ENCODE measurements at regions not wholly inside any gene's neighbourhood (a gene's known extent, or its start where the extent isn't known, plus 50 kb on each side); places are given as distances from the start of the nearest gene placed in this dataset.

DNA sequence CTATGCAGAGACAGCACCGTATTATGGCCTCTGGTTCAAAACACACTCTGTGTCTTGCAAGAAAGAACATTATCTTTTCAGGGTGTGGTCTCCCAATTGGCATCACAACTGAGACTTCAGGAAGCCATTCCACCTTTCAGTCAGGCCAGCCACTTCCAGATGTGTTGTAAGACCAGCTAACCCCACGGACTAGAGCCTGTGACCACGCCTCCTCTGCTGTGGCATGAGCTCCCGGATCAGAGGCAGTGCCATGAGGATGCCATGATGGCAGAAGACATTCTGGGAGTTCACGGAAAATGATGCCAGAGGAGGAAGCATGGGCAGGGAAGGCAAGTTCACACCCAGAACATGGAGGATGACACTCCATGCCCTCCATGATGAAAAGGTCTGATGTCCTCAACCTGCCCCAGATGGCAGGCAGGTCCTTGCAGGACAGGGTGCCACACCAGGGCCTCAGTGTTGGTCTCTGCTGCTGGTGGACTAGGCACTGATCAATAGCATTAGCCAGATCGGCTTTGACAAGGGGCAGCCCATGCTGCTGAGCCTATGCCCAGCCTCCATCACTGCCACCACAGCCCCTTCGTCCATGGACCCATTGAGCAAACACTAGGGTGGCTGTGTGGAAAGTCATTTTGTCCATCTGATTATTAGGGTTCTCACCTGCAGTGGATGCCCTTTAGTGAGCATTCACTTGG, 341.6 kb downstream of the MATN1 start:
- TF ChIP-seq, protein P1, sequence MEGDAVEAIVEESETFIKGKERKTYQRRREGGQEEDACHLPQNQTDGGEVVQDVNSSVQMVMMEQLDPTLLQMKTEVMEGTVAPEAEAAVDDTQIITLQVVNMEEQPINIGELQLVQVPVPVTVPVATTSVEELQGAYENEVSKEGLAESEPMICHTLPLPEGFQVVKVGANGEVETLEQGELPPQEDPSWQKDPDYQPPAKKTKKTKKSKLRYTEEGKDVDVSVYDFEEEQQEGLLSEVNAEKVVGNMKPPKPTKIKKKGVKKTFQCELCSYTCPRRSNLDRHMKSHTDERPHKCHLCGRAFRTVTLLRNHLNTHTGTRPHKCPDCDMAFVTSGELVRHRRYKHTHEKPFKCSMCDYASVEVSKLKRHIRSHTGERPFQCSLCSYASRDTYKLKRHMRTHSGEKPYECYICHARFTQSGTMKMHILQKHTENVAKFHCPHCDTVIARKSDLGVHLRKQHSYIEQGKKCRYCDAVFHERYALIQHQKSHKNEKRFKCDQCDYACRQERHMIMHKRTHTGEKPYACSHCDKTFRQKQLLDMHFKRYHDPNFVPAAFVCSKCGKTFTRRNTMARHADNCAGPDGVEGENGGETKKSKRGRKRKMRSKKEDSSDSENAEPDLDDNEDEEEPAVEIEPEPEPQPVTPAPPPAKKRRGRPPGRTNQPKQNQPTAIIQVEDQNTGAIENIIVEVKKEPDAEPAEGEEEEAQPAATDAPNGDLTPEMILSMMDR (IDR thresholded peaks at IDR 0.05; ENCODE audit: low read depth, low read length, missing input control) = no peak
- TF ChIP-seq, protein P2, sequence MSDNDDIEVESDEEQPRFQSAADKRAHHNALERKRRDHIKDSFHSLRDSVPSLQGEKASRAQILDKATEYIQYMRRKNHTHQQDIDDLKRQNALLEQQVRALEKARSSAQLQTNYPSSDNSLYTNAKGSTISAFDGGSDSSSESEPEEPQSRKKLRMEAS (IDR thresholded peaks at IDR 0.05) = no peak
